Loucy (cell line): ENCODE measurements at regions not wholly inside any gene's neighbourhood (a gene's known extent, or its start where the extent isn't known, plus 50 kb on each side); places are given as distances from the start of the nearest gene placed in this dataset.

Experiments
- H2AFZ ChIP-seq: fragments of 200-600 bp; sonication (generic); 2 replicates; pipeline ENCODE4 v1.6.0; 2016; ENCODE audit warnings: antibody characterized with exemption, mild to moderate bottlenecking, low read length, moderate library complexity
- H3F3A ChIP-seq: fragments of 200-600 bp; 2 replicates; pipeline ENCODE4 v1.6.0; 2016; ENCODE audit warnings: antibody characterized with exemption, low read depth, mild to moderate bottlenecking
- H3K27me3 ChIP-seq: fragments of 200-600 bp; sonication (generic); 2 replicates; pipeline ENCODE4 v1.6.1; 2014; ENCODE audit warnings: low read length, mild to moderate bottlenecking; ENCODE audit not compliant: insufficient read depth, poor library complexity, severe bottlenecking
- H3K36me3 ChIP-seq: fragments of 200-600 bp; sonication (generic); 2 replicates; pipeline ENCODE4 v1.6.1; 2016; ENCODE audit warnings: low read length; ENCODE audit not compliant: insufficient read depth
- H3K4me1 ChIP-seq: fragments of 200-600 bp; sonication (generic); 2 replicates; pipeline ENCODE4 v1.5.1; 2014; ENCODE audit warnings: low read length, mild to moderate bottlenecking; ENCODE audit not compliant: insufficient read depth, poor library complexity, severe bottlenecking
- H3K4me2 ChIP-seq: fragments of 200-600 bp; sonication (generic); 2 replicates; pipeline ENCODE4 v1.6.0; 2014; ENCODE audit warnings: antibody characterized with exemption, low read length, low read depth, mild to moderate bottlenecking; ENCODE audit not compliant: poor library complexity, severe bottlenecking
- H3K4me3 ChIP-seq: fragments of 200-600 bp; sonication (generic); 2 replicates; pipeline ENCODE4 v1.5.1; 2014; ENCODE audit warnings: low read length, mild to moderate bottlenecking, mixed read lengths; ENCODE audit not compliant: poor library complexity, severe bottlenecking
- H3K79me2 ChIP-seq: fragments of 200-600 bp; sonication (generic); 2 replicates; pipeline ENCODE4 v1.6.1; 2014; ENCODE audit warnings: low read length; ENCODE audit not compliant: insufficient read depth
- H3K9ac ChIP-seq: fragments of 200-600 bp; sonication (generic); 2 replicates; pipeline ENCODE4 v1.6.0; 2014; ENCODE audit warnings: mild to moderate bottlenecking, low read depth, low read length, moderate library complexity; ENCODE audit not compliant: poor library complexity, severe bottlenecking
- H3K9me2 ChIP-seq: fragments of 200-600 bp; sonication (generic); replicated peaks from 2 replicates; pipeline ENCODE4 v1.6.1; 2016; ENCODE audit warnings: low read depth, low read length, mixed read lengths
- H3K9me3 ChIP-seq: fragments of 200-600 bp; sonication (generic); 2 replicates; pipeline ENCODE4 v1.6.1; 2014; ENCODE audit warnings: mild to moderate bottlenecking, antibody characterized with exemption, low read length, low read depth; ENCODE audit not compliant: insufficient read depth
- H4K20me1 ChIP-seq: fragments of 200-600 bp; sonication (generic); 2 replicates; pipeline ENCODE4 v1.6.0; 2014; ENCODE audit warnings: antibody characterized with exemption, low read length, mild to moderate bottlenecking; ENCODE audit not compliant: insufficient read depth, poor library complexity, severe bottlenecking
- EZH2phosphoT487 ChIP-seq: fragments of 200-600 bp; IDR thresholded peaks from 2 replicates; pipeline ENCODE4 v1.6.1; 2018; ENCODE audit warnings: antibody characterized with exemption, mild to moderate bottlenecking, moderate library complexity, borderline replicate concordance
- TF ChIP-seq, protein P1 (sequence below): fragments of 200-600 bp; sonication (generic); conservative IDR thresholded peaks from 2 replicates; pipeline ENCODE4 v1.5.1; 2014; ENCODE audit warnings: mild to moderate bottlenecking, antibody characterized with exemption, low read length

DNA sequence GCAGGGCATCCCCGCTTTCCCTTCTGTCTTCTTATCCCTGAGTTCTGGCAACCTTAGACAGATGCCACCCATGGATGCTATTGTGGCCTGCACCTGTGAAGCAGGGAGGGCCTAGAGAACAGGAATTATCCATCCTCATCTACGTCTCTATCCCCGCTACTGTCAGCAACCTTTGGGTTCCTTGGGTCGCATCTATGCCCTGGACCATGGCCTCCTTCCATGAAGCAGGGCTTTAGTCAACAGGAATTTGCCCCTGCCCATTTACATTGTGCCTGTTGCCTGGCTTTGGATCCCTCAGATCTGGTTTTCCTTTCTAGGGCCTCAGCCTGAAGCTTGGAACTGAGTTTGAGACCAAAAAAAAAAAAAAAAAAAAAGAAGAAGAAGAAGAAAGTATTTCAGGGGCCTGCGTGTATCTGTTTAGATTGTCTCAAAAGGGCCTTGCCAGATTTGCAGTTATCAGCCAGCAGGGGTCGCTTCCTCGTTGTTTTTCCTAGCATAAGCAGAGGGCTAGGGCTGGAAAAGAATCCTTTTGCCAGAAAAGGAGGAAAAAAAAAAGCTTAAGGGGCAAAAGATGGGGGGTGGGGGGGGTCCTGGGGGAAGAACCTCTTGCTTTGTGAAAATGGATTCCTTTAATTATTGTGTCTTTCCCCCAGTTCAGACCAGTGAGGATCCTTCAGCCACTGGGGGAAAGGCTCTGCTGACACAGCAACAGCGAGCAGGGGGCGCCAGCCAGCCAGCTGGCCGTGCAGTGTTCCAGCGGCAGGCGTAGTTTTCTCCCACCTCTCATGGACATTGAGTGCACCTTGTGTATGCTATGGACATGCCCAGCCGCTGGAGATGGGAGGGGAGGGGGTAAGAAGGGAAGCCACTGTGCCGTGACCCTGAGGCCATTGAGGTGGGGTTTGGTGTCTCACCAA lies 65.7 kb upstream of the ALDH1L1 start:
- no peak for TF ChIP-seq EZH2phosphoT487
- TF ChIP-seq, protein P1, sequence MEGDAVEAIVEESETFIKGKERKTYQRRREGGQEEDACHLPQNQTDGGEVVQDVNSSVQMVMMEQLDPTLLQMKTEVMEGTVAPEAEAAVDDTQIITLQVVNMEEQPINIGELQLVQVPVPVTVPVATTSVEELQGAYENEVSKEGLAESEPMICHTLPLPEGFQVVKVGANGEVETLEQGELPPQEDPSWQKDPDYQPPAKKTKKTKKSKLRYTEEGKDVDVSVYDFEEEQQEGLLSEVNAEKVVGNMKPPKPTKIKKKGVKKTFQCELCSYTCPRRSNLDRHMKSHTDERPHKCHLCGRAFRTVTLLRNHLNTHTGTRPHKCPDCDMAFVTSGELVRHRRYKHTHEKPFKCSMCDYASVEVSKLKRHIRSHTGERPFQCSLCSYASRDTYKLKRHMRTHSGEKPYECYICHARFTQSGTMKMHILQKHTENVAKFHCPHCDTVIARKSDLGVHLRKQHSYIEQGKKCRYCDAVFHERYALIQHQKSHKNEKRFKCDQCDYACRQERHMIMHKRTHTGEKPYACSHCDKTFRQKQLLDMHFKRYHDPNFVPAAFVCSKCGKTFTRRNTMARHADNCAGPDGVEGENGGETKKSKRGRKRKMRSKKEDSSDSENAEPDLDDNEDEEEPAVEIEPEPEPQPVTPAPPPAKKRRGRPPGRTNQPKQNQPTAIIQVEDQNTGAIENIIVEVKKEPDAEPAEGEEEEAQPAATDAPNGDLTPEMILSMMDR: peak; percentile 75
- no peaks in the 10 kb centered on the region for H4K20me1 ChIP-seq

More for the DNA sequence above, 65.7 kb upstream of the ALDH1L1 start:
- Histone ChIP-seq H3K79me2 (no peaks in the 10 kb centered on the region), H3K9me2 (no peaks in the 10 kb centered on the region), H3K4me2 (no peak overlapping the region), H3K9ac (no peak overlapping the region), H2AFZ (no peak overlapping the region), H3K27me3 (no peaks in the 10 kb centered on the region), H3F3A (no peaks in the 10 kb centered on the region), H3K9me3 (peaks cover 9% of the 10 kb centered on the region; the same call in 1 of the 2 replicates), H3K4me3 (no peak overlapping the region), H3K36me3 (no peaks in the 10 kb centered on the region), H3K4me1 (peaks cover 4% of the 10 kb centered on the region)
